Liver (tissue), 7 donors: ENCODE measurements at regions not wholly inside any gene's neighbourhood (a gene's known extent, or its start where the extent isn't known, plus 50 kb on each side); places are given as distances from the start of the nearest gene placed in this dataset.

Experiments used
- DNase-seq: peaks from one replicate; pipeline ENCODE4 v3.0.0-alpha.2; 2017; ENCODE audit warnings: low spot score
- H3K27ac ChIP-seq, 2 donors: one replicate each; pipeline ENCODE4 v1.7.0; 2013; ENCODE audit warnings: inconsistent platforms in 2 of 2, low read length in 2 of 2, control low read depth in 1 of 2, low read depth in 1 of 2, mild to moderate bottlenecking in 1 of 2
- H3K27me3 ChIP-seq, 4 donors: one replicate each; pipeline versions ENCODE4 v1.6.1 to v1.7.0; 2013; ENCODE audit warnings: low read length in 3 of 4, inconsistent platforms in 1 of 4, mild to moderate bottlenecking in 1 of 4, moderate library complexity in 1 of 4; ENCODE audit not compliant: control insufficient read depth in 4 of 4, insufficient read depth in 4 of 4
- H3K36me3 ChIP-seq, 4 donors: one replicate each; pipeline versions ENCODE4 v1.6.1 to v1.7.0; 2013; ENCODE audit warnings: low read length in 3 of 4, mild to moderate bottlenecking in 3 of 4, low read depth in 1 of 4, moderate library complexity in 1 of 4; ENCODE audit not compliant: control insufficient read depth in 4 of 4, insufficient read depth in 3 of 4
- H3K4me1 ChIP-seq, 4 donors: one replicate each; pipeline versions ENCODE4 v1.6.1 to v1.7.0; 2013; ENCODE audit warnings: low read length in 3 of 4, mild to moderate bottlenecking in 3 of 4, moderate library complexity in 1 of 4; ENCODE audit not compliant: control insufficient read depth in 4 of 4, insufficient read depth in 4 of 4
- H3K4me3 ChIP-seq, 3 donors: one replicate each; pipeline versions ENCODE4 v1.6.1 to v1.7.0; 2013; ENCODE audit warnings: low read length in 3 of 3, control low read depth in 1 of 3, low read depth in 1 of 3, mild to moderate bottlenecking in 1 of 3
- H3K9ac ChIP-seq, 2 donors: one replicate each; pipeline ENCODE4 v1.7.0; 2013; ENCODE audit warnings: low read length in 2 of 2, mild to moderate bottlenecking in 2 of 2, moderate library complexity in 2 of 2, control low read depth in 1 of 2, low read depth in 1 of 2
- H3K9me3 ChIP-seq, 4 donors: one replicate each; pipeline versions ENCODE4 v1.6.1 to v1.7.0; 2013; ENCODE audit warnings: low read length in 3 of 4; ENCODE audit not compliant: control insufficient read depth in 4 of 4
- EGR1 ChIP-seq, 2 donors: IDR thresholded peaks; 2 replicates each; pipeline ENCODE4 v1.6.1; 2016 to 2018; ENCODE audit warnings: antibody characterized with exemption in 2 of 2, low read depth in 2 of 2
- FOXA1 ChIP-seq: IDR thresholded peaks from 2 replicates; pipeline ENCODE4 v1.6.1; 2016; ENCODE audit warnings: antibody characterized with exemption
- FOXA2 ChIP-seq: IDR thresholded peaks from 2 replicates; pipeline ENCODE4 v1.6.1; 2016; ENCODE audit warnings: antibody characterized with exemption
- GABPA ChIP-seq, 2 donors: IDR thresholded peaks in 1 of 2; conservative IDR thresholded peaks in 1 of 2; 2 replicates each; pipeline ENCODE4 v1.6.1; 2016; ENCODE audit warnings: antibody characterized with exemption in 2 of 2, mild to moderate bottlenecking in 1 of 2, moderate library complexity in 1 of 2
- HNF4A ChIP-seq, 2 donors: conservative IDR thresholded peaks; 2 replicates each; pipeline ENCODE4 v1.6.1; 2016; ENCODE audit warnings: antibody characterized with exemption in 2 of 2, mild to moderate bottlenecking in 2 of 2
- HNF4G ChIP-seq: IDR thresholded peaks from 2 replicates; pipeline ENCODE4 v1.6.1; 2016; ENCODE audit warnings: antibody characterized with exemption
- JUND ChIP-seq, 2 donors: IDR thresholded peaks; 2 replicates each; pipeline ENCODE4 v1.6.1; 2016; ENCODE audit warnings: antibody characterized with exemption in 2 of 2
- NR2F2 ChIP-seq: IDR thresholded peaks from 2 replicates; pipeline ENCODE4 v1.6.1; 2016; ENCODE audit warnings: antibody characterized with exemption
- RAD21 ChIP-seq, 2 donors: IDR thresholded peaks; 2 replicates each; pipeline ENCODE4 v1.6.1; 2016; ENCODE audit warnings: antibody characterized with exemption in 2 of 2, mild to moderate bottlenecking in 2 of 2
- RXRA ChIP-seq, 2 donors: IDR thresholded peaks; 2 replicates each; pipeline ENCODE4 v1.6.1; 2017 to 2018; ENCODE audit warnings: antibody characterized with exemption in 2 of 2, mild to moderate bottlenecking in 1 of 2
- SP1 ChIP-seq: IDR thresholded peaks from 2 replicates; pipeline ENCODE4 v1.6.1; 2018; ENCODE audit warnings: antibody characterized with exemption, mild to moderate bottlenecking
- TAF1 ChIP-seq: conservative IDR thresholded peaks from 2 replicates; pipeline ENCODE4 v1.6.1; 2016; ENCODE audit warnings: antibody characterized with exemption, mild to moderate bottlenecking
- YY1 ChIP-seq: IDR thresholded peaks from 2 replicates; pipeline ENCODE4 v1.6.1; 2016; ENCODE audit warnings: antibody characterized with exemption, mild to moderate bottlenecking
- TF ChIP-seq, protein P1 (sequence below): IDR thresholded peaks from 2 replicates; pipeline ENCODE4 v1.6.1; 2016; ENCODE audit warnings: antibody characterized with exemption
- TF ChIP-seq, protein P2 (sequence below): IDR thresholded peaks from 2 replicates; pipeline ENCODE4 v1.6.1; 2016; ENCODE audit warnings: antibody characterized with exemption
- TF ChIP-seq, protein P3 (sequence below): IDR thresholded peaks from 2 replicates; pipeline ENCODE4 v1.6.1; 2016; ENCODE audit warnings: antibody characterized with exemption, mild to moderate bottlenecking
- TF ChIP-seq, protein P4 (sequence below): IDR thresholded peaks from 2 replicates; pipeline ENCODE4 v1.6.1; 2016; ENCODE audit warnings: antibody characterized with exemption
- TF ChIP-seq, protein P5 (sequence below): fragments of 150-350 bp; IDR thresholded peaks from 2 replicates; pipeline ENCODE4 v1.5.1; 2017; ENCODE audit warnings: improper control_type of control experiment, low read depth, low read length; ENCODE audit not compliant: missing input control
- donor health status: healthy.
- donor health status: healthy.
- donor health status: healthy.
- donor health status: healthy.

DNA sequence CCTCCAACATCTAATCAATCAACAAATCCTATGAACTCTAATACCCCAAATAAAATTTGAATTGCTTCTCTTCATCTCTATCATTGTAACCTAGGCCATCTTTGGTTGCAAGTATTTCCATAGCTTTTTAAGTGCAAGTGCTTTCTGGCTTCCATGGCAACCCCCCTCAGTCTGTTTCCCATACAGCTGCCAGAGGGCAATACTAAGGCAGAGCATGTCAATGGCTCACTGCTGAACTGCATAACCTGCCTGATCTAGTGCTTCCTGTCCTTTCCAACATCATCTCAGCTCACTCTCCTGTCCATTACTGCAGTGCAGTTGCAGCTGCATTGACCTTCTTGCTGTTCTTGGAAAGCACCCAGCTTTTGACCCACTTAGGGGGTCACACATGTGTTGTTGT is 198.4 kb downstream of the WNT5A start:
- H3K36me3 ChIP-seq, result no peaks in the 10 kb centered on the region
- H3K4me1 ChIP-seq, result no peaks in the 10 kb centered on the region
- no peak overlapping the region for H3K9ac ChIP-seq
- H3K9me3 ChIP-seq, result no peaks in the 10 kb centered on the region
- no peak overlapping the region for H3K27ac ChIP-seq
- TF ChIP-seq SP1 (no peak), FOXA1 (no peak), YY1 (no peak), RXRA (IDR thresholded peaks at IDR 0.05) (no peak), HNF4A (conservative IDR thresholded peaks at IDR 0.05) (no peak), RAD21 (IDR thresholded peaks at IDR 0.05) (no peak), FOXA2 (no peak), JUND (IDR thresholded peaks at IDR 0.05) (no peak), GABPA (IDR thresholded peaks at IDR 0.05 in 1 of 2, conservative IDR thresholded peaks at IDR 0.05 in 1 of 2) (no peak), HNF4G (no peak), EGR1 (IDR thresholded peaks at IDR 0.05; ENCODE audit: low read depth in 2 of 2) (no peak), TAF1 (no peak), NR2F2 (no peak)
- TF ChIP-seq, protein P1, sequence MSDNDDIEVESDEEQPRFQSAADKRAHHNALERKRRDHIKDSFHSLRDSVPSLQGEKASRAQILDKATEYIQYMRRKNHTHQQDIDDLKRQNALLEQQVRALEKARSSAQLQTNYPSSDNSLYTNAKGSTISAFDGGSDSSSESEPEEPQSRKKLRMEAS, result no peak
- TF ChIP-seq, protein P2, sequence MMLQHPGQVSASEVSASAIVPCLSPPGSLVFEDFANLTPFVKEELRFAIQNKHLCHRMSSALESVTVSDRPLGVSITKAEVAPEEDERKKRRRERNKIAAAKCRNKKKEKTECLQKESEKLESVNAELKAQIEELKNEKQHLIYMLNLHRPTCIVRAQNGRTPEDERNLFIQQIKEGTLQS, result no peak
- TF ChIP-seq, protein P3, sequence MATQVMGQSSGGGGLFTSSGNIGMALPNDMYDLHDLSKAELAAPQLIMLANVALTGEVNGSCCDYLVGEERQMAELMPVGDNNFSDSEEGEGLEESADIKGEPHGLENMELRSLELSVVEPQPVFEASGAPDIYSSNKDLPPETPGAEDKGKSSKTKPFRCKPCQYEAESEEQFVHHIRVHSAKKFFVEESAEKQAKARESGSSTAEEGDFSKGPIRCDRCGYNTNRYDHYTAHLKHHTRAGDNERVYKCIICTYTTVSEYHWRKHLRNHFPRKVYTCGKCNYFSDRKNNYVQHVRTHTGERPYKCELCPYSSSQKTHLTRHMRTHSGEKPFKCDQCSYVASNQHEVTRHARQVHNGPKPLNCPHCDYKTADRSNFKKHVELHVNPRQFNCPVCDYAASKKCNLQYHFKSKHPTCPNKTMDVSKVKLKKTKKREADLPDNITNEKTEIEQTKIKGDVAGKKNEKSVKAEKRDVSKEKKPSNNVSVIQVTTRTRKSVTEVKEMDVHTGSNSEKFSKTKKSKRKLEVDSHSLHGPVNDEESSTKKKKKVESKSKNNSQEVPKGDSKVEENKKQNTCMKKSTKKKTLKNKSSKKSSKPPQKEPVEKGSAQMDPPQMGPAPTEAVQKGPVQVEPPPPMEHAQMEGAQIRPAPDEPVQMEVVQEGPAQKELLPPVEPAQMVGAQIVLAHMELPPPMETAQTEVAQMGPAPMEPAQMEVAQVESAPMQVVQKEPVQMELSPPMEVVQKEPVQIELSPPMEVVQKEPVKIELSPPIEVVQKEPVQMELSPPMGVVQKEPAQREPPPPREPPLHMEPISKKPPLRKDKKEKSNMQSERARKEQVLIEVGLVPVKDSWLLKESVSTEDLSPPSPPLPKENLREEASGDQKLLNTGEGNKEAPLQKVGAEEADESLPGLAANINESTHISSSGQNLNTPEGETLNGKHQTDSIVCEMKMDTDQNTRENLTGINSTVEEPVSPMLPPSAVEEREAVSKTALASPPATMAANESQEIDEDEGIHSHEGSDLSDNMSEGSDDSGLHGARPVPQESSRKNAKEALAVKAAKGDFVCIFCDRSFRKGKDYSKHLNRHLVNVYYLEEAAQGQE, result no peak
- TF ChIP-seq, protein P4, sequence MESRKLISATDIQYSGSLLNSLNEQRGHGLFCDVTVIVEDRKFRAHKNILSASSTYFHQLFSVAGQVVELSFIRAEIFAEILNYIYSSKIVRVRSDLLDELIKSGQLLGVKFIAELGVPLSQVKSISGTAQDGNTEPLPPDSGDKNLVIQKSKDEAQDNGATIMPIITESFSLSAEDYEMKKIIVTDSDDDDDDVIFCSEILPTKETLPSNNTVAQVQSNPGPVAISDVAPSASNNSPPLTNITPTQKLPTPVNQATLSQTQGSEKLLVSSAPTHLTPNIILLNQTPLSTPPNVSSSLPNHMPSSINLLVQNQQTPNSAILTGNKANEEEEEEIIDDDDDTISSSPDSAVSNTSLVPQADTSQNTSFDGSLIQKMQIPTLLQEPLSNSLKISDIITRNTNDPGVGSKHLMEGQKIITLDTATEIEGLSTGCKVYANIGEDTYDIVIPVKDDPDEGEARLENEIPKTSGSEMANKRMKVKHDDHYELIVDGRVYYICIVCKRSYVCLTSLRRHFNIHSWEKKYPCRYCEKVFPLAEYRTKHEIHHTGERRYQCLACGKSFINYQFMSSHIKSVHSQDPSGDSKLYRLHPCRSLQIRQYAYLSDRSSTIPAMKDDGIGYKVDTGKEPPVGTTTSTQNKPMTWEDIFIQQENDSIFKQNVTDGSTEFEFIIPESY, result no peak
- TF ChIP-seq, protein P5, sequence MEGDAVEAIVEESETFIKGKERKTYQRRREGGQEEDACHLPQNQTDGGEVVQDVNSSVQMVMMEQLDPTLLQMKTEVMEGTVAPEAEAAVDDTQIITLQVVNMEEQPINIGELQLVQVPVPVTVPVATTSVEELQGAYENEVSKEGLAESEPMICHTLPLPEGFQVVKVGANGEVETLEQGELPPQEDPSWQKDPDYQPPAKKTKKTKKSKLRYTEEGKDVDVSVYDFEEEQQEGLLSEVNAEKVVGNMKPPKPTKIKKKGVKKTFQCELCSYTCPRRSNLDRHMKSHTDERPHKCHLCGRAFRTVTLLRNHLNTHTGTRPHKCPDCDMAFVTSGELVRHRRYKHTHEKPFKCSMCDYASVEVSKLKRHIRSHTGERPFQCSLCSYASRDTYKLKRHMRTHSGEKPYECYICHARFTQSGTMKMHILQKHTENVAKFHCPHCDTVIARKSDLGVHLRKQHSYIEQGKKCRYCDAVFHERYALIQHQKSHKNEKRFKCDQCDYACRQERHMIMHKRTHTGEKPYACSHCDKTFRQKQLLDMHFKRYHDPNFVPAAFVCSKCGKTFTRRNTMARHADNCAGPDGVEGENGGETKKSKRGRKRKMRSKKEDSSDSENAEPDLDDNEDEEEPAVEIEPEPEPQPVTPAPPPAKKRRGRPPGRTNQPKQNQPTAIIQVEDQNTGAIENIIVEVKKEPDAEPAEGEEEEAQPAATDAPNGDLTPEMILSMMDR, result no peak
- DNase-seq, result no peak
- peaks cover 0 to 2% (median 0%) of the 10 kb centered on the region in 4 donors for H3K27me3 ChIP-seq
- no peak overlapping the region for H3K4me3 ChIP-seq
